Endodermal cell (in vitro differentiated cells): ENCODE measurements at regions not wholly inside any gene's neighbourhood (a gene's known extent, or its start where the extent isn't known, plus 50 kb on each side); places are given as distances from the start of the nearest gene placed in this dataset.

Experiments used
- DNase-seq: peaks from one replicate; pipeline ENCODE4 v3.0.0-alpha.2; 2017
- H3K27ac ChIP-seq: 2 replicates; pipeline ENCODE4 v1.5.1; 2013; ENCODE audit warnings: mild to moderate bottlenecking, low read depth, low read length, moderate library complexity
- H3K27me3 ChIP-seq: 2 replicates; pipeline ENCODE4 v1.6.1; 2013; ENCODE audit warnings: mild to moderate bottlenecking, low read length, moderate library complexity; ENCODE audit not compliant: insufficient read depth, control insufficient read depth, poor library complexity, severe bottlenecking
- H3K36me3 ChIP-seq: 2 replicates; pipeline ENCODE4 v1.7.0; 2013; ENCODE audit warnings: mild to moderate bottlenecking, low read length, moderate library complexity; ENCODE audit not compliant: control insufficient read depth, insufficient read depth
- H3K4me1 ChIP-seq: one replicate; pipeline ENCODE4 v1.7.0; 2013; ENCODE audit warnings: low read length; ENCODE audit not compliant: control insufficient read depth, insufficient read depth
- H3K4me3 ChIP-seq: 2 replicates; pipeline ENCODE4 v1.5.1; 2013; ENCODE audit warnings: mild to moderate bottlenecking, low read length, moderate library complexity
- H3K9ac ChIP-seq: 2 replicates; pipeline ENCODE4 v1.6.1; 2013; ENCODE audit warnings: mild to moderate bottlenecking, low read length, moderate library complexity; ENCODE audit not compliant: poor library complexity, severe bottlenecking; ENCODE audit errors: extremely low read depth
- H3K9me3 ChIP-seq: 2 replicates; pipeline ENCODE4 v1.6.1; 2013; ENCODE audit warnings: mild to moderate bottlenecking, low read length, moderate library complexity; ENCODE audit not compliant: control insufficient read depth
- H3K27ac Mint-ChIP-seq: 2 replicates; pipeline ENCODE4 v1.8.0; 2020; ENCODE audit warnings: mixed read lengths
- H3K27me3 Mint-ChIP-seq: 2 replicates; pipeline ENCODE4 v1.8.0; 2021; ENCODE audit warnings: mild to moderate bottlenecking, mixed read lengths; ENCODE audit not compliant: insufficient read depth
- H3K36me3 Mint-ChIP-seq: 2 replicates; pipeline ENCODE4 v1.8.0; 2020; ENCODE audit warnings: low read depth, mixed read lengths
- H3K4me1 Mint-ChIP-seq: 2 replicates; pipeline ENCODE4 v1.8.0; 2020; ENCODE audit warnings: mixed read lengths
- H3K4me3 Mint-ChIP-seq: 2 replicates; pipeline ENCODE4 v1.8.0; 2020; ENCODE audit warnings: mild to moderate bottlenecking, moderate library complexity, mixed read lengths
- H3K9me3 Mint-ChIP-seq: 2 replicates; pipeline ENCODE4 v1.8.0; 2020; ENCODE audit warnings: mild to moderate bottlenecking, mixed read lengths
- WGBS, 2 experiments: methylation state at CpG; one replicate each; pipeline versions ENCODE4 v1.1.5 to v1.1.7; 2013; ENCODE audit warnings: missing lambda C conversion rate in 2 of 2, mixed read lengths in 1 of 2; ENCODE audit not compliant: insufficient coverage in 1 of 2, insufficient read length in 1 of 2; 5-methylcytosine and 5-hydroxymethylcytosine counted together
- TF ChIP-seq, protein P1 (sequence below): fragments of 200-600 bp; sonication (generic); conservative IDR thresholded peaks from 2 replicates; pipeline ENCODE4 v1.5.0; 2021; ENCODE audit warnings: antibody characterized with exemption, mild to moderate bottlenecking

DNA sequence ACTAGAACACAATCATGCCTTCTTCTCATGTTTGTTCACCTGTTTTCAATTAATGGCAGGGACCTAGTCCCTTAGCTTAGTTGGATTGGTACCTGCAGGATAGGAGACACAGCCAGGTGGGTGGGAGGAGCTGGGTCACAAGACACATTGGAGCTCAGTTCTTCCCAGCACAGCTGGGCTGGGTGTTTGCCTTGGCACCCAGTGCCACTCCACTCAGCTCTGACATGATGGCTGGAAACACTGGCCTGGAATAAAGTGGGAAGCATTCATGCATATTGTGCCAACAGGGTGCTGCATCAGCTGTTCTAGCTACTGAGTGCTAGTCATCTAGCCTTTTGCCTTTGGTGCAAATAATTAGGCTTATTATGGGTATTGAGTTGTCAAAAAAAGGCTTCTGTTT, 226.1 kb downstream of the PTEN start:
- no peaks in the 10 kb centered on the region for H3K27me3 ChIP-seq
- no peaks in the 10 kb centered on the region for H3K36me3 ChIP-seq
- no peaks in the 10 kb centered on the region for H3K9me3 Mint-ChIP-seq
- H3K36me3 Mint-ChIP-seq: no peaks in the 10 kb centered on the region
- H3K9ac ChIP-seq: no peak overlapping the region
- no peaks in the 10 kb centered on the region for H3K27me3 Mint-ChIP-seq
- no peak overlapping the region for H3K4me3 Mint-ChIP-seq
- DNase-seq: no peak
- H3K27ac ChIP-seq: no peak overlapping the region
- H3K4me1 ChIP-seq: no peaks in the 10 kb centered on the region
- H3K9me3 ChIP-seq: no peaks in the 10 kb centered on the region
- H3K4me1 Mint-ChIP-seq: no peaks in the 10 kb centered on the region
- TF ChIP-seq, protein P1, sequence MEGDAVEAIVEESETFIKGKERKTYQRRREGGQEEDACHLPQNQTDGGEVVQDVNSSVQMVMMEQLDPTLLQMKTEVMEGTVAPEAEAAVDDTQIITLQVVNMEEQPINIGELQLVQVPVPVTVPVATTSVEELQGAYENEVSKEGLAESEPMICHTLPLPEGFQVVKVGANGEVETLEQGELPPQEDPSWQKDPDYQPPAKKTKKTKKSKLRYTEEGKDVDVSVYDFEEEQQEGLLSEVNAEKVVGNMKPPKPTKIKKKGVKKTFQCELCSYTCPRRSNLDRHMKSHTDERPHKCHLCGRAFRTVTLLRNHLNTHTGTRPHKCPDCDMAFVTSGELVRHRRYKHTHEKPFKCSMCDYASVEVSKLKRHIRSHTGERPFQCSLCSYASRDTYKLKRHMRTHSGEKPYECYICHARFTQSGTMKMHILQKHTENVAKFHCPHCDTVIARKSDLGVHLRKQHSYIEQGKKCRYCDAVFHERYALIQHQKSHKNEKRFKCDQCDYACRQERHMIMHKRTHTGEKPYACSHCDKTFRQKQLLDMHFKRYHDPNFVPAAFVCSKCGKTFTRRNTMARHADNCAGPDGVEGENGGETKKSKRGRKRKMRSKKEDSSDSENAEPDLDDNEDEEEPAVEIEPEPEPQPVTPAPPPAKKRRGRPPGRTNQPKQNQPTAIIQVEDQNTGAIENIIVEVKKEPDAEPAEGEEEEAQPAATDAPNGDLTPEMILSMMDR: no peak
- H3K27ac Mint-ChIP-seq: no peak overlapping the region
- H3K4me3 ChIP-seq: no peak overlapping the region

DNA sequence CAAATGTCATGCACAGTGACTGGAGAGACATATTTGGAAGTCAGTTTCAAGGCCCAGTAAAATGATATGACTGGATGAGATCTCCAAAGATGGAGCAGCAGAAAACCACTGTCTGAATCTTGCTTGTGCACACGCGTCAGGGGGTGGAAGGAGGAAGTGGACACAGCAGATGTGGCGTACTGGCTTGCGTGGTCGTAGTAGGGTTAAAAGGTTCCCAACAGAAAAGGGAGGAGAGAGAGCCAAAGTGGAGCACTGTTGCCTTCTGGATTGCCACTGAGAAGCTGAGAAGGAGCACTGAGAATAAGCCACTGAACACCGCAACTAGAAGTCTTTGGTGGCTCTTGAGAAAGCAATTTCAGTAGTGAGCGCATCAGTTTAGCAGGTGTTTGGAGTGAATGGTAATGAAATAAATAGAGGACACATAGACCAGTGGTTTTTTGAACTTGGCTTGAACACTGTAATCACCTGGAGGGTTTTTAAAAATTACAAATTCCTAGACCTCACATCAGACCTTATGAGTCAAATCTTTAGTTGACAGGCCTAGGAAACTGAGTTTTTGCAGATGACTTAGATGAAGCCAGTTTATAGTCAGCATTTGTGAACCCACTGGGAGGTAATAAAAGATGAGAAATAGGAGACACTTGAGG, 227.3 kb downstream of the PTEN start:
- Histone ChIP-seq H3K9me3 (no peaks in the 10 kb centered on the region), H3K36me3 (no peaks in the 10 kb centered on the region), H3K4me3 (no peak overlapping the region), H3K27me3 (no peaks in the 10 kb centered on the region), H3K9ac (no peak overlapping the region), H3K4me1 (no peaks in the 10 kb centered on the region), H3K27ac (no peak overlapping the region)
- no peaks in the 10 kb centered on the region for H3K4me1 Mint-ChIP-seq
- no peaks in the 10 kb centered on the region for H3K27me3 Mint-ChIP-seq
- no peaks in the 10 kb centered on the region for H3K9me3 Mint-ChIP-seq
- TF ChIP-seq, protein P1: no peak
- H3K36me3 Mint-ChIP-seq: no peaks in the 10 kb centered on the region
- no peak overlapping the region for H3K4me3 Mint-ChIP-seq
- H3K27ac Mint-ChIP-seq: no peak overlapping the region
- WGBS, 2 experiments: 95 to 96% methylated on average over 7 of the region's 7 CpGs
- no peak for DNase-seq

- Histone ChIP-seq H3K4me1 (no peaks in the 10 kb centered on the region), H3K9ac (no peak overlapping the region), H3K4me3 (no peak overlapping the region), H3K27me3 (no peaks in the 10 kb centered on the region), H3K27ac (no peak overlapping the region), H3K36me3 (no peaks in the 10 kb centered on the region), H3K9me3 (no peaks in the 10 kb centered on the region)
- Mint-ChIP-seq H3K27me3 (no peaks in the 10 kb centered on the region), H3K4me3 (no peak overlapping the region), H3K9me3 (no peaks in the 10 kb centered on the region), H3K4me1 (no peaks in the 10 kb centered on the region), H3K36me3 (no peaks in the 10 kb centered on the region), H3K27ac (no peak overlapping the region)
- TF ChIP-seq, protein P1: no peak
- WGBS, 2 experiments: 85 to 91% methylated on average over 4 of the region's 4 CpGs
- no peak for DNase-seq
Measured at GRCh38 chr10:88091490-88092061, 228.2 kb downstream of the PTEN start.
